Activated gamma-delta T cell treated with Interleukin-2 at 50 U/mL for 16 hours (primary cell): ENCODE measurements at regions not wholly inside any gene's neighbourhood (a gene's known extent, or its start where the extent isn't known, plus 50 kb on each side); places are given as distances from the start of the nearest gene placed in this dataset.
"Not testable (repeated sequence)": the region's sequence is repeated elsewhere in the genome, so short reads cannot be mapped to it uniquely, and the experiment has no call there.

Experiments
- DNase-seq: peaks from one replicate; pipeline ENCODE4 v3.0.0-alpha.2; 2020

- no peak for DNase-seq
Observed at GRCh38 chr5:83001796-83002381, 75.3 kb downstream of the TMEM167A start.

- no peak for DNase-seq
Observed at GRCh38 chr5:83000922-83001321, 76.3 kb downstream of the TMEM167A start.

- no peak for DNase-seq
Observed at GRCh38 chr5:83000428-83000827, 76.8 kb downstream of the TMEM167A start.

- no peak for DNase-seq
Observed at GRCh38 chr5:82993416-82993815, 83.8 kb downstream of the TMEM167A start.

GRCh38 chr5:82992646-82993045 lies 84.5 kb downstream of the TMEM167A start:
- DNase-seq, result no peak

GRCh38 chr5:82991678-82992323 lies 85.4 kb downstream of the TMEM167A start:
- DNase-seq, result no peak

GRCh38 chr5:82991059-82991458 lies 86.1 kb downstream of the TMEM167A start:
- DNase-seq, result no peak

- DNase-seq, result no peak
Observed at GRCh38 chr5:82987188-82987587, 90.0 kb downstream of the TMEM167A start.

- no peak for DNase-seq
Observed at GRCh38 chr5:82986404-82986803, 90.8 kb downstream of the TMEM167A start.

GRCh38 chr5:82985763-82986162 lies 91.4 kb downstream of the TMEM167A start:
- no peak for DNase-seq

GRCh38 chr5:82984786-82985735 lies 92.1 kb downstream of the TMEM167A start:
- DNase-seq, result no peak

- DNase-seq, result no peak
Observed at GRCh38 chr5:82982846-82983245, 94.3 kb downstream of the TMEM167A start.

GRCh38 chr5:82976887-82977286 lies 100.3 kb downstream of the TMEM167A start:
- DNase-seq, result not testable (repeated sequence)

- no peak for DNase-seq
Observed at GRCh38 chr5:82975812-82976211, 101.4 kb downstream of the TMEM167A start.

GRCh38 chr5:82975396-82975795 lies 101.8 kb downstream of the TMEM167A start:
- DNase-seq, result no peak

- not testable (repeated sequence) for DNase-seq
Observed at GRCh38 chr5:82974346-82974745, 102.8 kb downstream of the TMEM167A start.

- no peak for DNase-seq
Observed at GRCh38 chr5:82971901-82972300, 105.3 kb downstream of the TMEM167A start.

- not testable (repeated sequence) for DNase-seq
Observed at GRCh38 chr5:82971034-82971806, 106.0 kb downstream of the TMEM167A start.

- DNase-seq, result not testable (repeated sequence)
Observed at GRCh38 chr5:82969221-82969976, 107.8 kb downstream of the TMEM167A start.

- no peak for DNase-seq
Observed at GRCh38 chr5:82967072-82967471, 110.1 kb downstream of the TMEM167A start.

- DNase-seq, result no peak
Observed at GRCh38 chr5:82959466-82959865, 117.7 kb downstream of the TMEM167A start.

GRCh38 chr5:82956600-82956999 lies 120.6 kb downstream of the TMEM167A start:
- DNase-seq, result no peak
